HUDEP-2 (cell line): ENCODE measurements at regions not wholly inside any gene's neighbourhood (a gene's known extent, or its start where the extent isn't known, plus 50 kb on each side); places are given as distances from the start of the nearest gene placed in this dataset.
A peak's percentile ranks its signal among the peaks of the same experiment; 100 is the strongest.

Source experiments
- DNase-seq, 76 experiments: peaks; one replicate each; lab custom pipeline; 2025; ENCODE audit not compliant: unreplicated experiment in 76 of 76; lab: John Stamatoyannopoulos, UW

DNA sequence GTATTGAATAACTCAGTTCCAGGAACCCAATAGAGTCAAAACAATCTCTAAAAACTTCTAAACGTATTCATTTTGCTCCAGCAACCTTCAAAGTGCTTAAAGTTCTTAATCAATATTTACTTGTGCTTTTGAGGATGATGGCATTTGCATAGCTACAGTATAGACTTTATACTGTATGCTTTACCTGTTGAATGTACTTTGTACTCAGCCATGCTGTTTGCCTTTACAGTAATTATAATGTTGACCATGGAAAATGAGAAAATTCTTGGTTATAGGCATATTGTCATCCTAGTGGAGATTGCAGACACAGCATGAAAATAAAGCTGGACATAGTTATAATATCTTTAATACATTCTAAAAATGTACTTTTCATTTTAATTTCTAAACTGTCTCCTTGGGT, 762.7 kb upstream of the PHF14 start:
- DNase-seq = no peak

DNA sequence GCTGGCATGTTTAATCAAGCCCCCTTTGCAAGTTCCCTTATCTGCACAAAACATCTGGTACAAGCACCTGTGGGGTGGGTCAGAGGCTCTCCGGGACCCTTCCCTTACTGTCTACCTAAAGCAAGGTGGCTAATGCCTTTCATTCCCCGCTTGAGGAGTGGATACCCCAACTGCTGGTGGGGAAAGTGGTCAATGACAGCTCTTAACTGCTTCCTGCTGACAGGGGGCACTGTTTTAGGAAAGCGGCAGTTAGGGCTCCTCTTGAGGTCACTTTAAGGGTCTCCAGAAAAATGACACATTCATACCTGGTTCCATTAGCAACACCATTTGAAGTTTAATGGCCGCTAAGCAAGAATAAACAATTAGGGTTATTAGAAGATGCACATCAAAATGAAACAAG, 761.8 kb upstream of the PHF14 start:
- DNase-seq = no peak

DNA sequence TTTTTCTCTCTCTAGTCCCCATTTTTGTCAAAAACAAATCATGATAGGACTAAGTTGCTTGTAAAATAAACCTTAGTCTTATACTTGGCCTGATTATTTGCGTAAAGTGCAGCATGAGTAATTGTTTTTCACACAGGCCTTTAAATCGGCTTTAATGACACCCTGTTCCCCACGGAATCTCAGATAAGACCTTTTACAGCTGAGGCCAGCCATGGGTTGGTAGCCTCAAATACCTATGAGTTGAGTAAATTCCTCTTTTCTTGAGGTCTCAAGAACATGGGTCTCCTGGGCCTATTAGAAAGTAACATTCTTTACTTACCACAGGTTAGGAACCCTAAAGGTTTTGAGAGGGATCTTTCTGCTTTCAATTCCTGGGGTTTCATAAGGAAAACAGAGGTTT, 761.0 kb upstream of the PHF14 start:
- no peak for DNase-seq

DNA sequence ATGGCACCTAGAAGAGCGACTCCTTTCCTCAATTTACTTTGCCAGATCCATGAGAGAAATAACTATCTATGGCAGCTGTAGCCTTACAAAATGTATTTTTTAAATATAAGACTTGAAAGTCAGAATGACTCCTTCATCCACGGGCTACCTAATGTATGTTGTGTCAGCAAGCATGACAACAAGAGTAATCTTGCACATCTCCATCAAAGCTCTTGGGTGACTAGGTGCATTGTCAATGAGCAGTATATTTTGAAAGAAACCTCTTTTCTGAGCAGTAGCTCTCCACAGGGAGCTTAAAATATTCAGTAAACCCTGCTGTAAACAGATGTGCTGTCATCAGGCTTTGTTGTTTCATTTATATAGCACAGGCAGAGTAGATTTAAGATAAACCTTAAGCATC, 757.2 kb upstream of the PHF14 start:
- DNase-seq = no peak

DNA sequence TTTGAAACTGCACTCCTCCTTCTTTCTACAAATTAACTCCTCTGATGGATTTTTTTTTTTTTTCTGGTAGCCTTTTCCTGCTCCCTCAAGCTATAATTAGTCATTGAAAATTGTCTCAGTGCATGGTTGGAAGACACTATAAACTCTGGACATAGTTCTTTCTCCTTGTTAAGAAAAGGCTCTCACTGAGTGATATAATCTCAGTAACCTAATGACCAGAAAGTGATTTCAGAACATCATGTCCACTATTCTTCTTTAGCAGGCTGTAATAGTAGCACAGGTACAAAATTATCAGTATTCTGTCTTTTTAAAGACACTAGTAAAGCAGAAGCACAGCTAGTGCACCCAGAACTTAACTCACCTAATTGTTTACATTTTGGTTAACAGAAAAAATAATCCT, 752.6 kb upstream of the PHF14 start:
- DNase-seq = no peak

DNA sequence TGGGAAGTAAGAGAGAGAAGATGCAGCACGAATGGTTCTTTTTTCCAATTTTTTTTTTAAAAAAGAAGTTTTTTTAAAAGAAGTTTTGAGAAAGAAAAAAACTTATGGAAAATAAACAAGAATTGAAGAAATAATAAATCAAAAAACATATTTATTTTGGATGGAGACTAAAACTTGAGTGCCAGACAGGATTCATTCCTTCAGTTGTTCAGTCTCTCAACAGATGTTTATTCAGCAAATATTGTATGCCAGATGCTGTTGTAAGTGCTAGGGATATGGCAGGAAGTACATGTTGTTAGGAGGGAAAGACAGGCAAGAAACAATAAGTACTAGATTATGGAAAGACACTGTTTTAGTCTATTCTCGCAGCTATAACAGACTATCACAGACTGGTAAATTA, 750.7 kb upstream of the PHF14 start:
- DNase-seq = no peak

DNA sequence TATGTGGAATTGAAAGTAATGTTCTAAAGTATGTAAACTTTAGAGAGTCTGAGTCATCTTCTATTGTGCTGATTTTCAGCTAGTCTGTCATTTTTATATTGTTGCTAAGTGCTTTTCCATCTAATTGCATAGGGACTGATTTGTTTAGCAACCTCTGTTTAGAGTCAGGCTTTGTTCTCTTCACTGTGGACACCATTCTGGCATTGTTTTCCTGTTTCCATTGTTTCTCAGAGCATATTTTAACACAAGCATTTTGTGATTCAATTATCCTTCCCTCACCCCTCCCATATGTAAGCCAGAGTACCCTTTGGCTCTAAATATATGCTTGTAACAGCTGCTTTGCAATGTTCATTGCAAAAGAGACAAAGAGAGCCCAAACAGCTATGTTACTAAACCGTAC, 748.4 kb upstream of the PHF14 start:
- DNase-seq = no peak

DNA sequence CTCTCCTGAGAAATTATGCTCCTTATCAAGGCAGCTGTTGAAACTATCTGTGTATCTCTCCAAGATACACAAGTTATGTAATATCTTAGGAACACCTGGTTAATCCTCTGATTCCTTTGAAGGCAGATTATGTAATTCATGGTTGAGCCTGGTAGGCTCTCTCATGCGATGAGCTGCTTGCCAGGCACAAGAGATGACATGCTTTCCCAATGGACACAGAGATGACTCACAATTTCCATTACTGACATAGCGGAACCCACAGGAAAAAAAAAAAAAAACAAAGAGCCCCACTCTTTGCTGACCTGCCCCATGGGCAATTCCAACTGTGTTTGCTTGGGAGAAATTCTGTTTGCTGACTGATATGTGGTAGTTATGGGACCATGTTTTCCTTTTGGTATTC, 736.4 kb upstream of the PHF14 start:
- no peak for DNase-seq

DNA sequence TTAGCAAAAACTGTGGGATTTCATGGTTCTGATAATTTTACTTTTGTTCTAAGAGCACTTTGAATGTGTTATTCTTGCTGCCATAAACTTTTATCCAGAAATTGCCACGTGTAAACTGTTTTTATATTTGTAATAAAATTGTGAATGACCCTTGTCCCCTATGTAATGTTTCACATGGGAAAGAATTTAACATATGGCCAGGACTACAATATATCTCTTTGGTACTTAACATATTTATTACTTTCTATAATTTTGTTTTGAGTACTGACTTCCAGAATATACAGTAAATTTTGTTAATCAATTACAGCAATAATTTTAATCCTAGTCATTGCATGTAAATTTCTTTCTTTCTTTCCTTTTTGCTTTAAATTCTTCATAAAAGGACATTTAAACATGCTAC, 735.0 kb upstream of the PHF14 start:
- no peak for DNase-seq

DNA sequence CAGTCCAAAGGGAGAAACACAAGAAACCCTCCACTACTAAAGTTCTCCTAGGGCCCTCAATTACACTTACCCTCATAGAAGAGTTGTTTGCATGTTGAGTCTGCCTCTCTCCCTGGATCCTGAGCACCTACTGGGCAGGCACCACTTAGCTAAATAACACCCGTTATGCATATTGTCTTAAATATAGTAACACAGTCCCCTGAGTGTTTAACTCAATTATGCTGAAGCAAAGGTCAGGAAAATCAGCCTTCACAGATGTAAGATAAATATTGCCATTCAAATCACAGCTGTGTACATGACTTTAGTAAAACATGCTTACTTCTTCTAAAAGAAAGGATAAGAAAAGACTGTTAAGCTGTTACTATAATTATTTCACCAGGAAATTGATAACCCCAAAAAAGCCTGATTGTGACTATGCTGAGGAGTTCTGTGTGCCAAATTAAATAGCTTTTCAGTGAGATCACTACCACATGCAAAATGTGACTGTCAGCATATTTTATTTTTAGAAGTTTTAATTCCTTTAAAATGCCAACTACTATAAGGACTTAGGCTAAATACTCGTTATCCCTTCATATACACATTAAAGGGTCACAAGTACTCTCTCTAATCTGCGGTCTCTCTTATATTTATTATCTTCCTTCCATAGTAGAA, 733.9 kb upstream of the PHF14 start:
- DNase-seq = no peak

DNA sequence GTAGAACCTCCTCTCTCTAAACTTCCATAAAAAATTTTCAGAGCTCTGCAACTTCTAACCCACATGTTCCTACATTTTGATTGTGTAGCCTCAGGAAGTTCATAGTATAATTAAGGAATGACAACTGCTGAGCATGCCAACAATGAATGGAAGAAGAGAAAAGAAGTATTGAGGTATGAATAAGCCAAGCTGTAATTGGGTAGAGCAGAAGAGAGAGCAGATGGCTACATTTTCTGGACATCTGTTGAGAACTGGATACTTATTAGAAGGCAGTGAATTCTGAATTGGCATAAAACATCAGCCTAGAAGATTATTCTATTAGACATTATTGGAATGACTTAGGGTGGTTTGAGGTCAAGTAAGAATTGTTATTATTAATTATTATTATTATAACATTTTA, 728.3 kb upstream of the PHF14 start:
- no peak for DNase-seq

DNA sequence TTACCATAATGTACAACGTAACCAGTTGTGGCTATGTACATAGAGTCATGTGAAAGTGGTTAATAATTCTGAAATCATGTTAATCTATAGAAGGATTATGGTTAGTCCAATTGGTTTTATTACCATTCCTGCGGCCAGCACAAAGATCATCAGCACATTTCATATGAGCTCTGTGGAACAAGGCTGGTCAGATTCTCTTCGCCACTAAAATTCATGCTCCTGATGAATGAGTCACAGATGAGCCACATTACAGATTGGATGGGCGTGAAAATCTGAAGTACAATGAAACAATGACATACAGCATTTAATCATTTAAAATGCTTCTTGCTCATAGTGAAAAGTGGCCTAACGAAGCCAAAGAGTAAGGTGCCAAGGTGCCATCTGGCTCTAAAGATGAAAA, 716.2 kb upstream of the PHF14 start:
- DNase-seq = no peak

DNA sequence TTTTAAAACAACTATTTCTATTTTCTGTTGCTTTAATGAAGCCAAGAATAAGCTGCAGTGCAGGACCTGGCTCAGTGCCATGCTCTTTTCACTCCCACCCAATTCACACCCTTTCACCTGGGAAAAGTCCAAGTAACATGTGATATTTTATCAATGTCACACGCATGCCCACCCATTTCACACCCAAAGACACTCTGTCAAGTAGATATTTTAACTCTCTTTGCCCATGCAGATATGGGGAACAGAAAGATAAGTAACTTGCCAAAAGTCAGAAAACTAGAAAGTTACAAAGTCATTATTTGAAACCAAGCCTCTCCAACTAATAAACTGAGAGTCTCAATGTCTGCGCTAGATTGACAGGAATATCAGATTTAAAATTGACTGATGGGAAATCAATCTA, 706.7 kb upstream of the PHF14 start:
- peak in 64 of 76 experiments; percentile 1 to 86 (median 42) for DNase-seq

DNA sequence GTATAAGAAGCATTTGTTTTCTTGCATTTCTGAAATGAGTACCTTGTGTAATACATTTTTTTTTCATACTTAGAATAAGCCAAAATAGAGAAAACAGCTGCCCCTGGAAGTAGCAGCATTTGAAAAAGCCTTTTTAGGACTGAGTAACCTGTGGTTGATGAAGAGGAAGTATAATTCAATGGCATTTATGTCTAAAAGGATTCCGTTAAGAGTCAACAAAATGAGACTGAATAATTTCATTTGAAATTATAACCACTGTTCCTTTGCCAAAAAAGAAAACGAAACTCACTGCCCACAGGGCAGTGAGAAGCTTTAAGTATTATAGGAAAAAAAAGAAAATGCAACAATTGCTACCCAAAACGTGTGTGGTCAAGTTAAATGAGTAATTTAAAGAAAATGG, 705.6 kb upstream of the PHF14 start:
- no peak for DNase-seq

DNA sequence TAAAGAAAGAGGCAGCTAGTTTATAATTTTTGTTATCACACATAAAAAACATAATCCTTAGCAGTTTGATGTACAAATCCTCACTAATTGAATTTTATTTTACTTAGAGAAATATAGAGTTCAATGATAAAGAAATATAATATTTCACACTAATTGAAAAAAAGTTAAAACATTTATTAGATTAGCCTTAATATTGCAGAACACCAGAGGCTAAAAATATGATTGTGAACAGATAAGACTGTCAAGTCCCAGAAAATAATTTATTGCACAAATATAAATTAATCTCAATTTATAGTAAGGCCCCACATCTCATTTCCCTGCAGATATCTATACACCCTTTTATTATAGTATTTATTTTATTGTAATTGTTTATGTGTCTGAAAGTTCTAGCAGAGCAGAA, 690.8 kb upstream of the PHF14 start:
- no peak for DNase-seq

DNA sequence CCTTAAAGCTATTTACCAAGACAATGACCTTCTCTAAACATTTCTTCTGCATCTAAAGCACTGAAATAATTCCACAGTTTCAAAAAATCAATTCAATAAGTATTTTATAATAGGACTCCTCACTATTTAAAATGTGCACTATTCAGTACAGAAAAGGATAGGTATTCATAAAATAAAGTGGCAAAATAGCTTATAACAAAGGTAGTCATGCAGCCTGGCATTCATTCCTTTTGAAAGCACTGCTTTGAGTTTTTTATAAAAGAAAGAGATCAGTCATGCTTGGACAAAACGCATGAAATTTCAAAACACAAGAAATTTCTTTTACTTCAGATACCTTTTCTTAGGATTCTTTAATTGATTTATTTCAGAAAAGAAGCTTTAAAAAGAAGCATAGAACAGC, 689.7 kb upstream of the PHF14 start:
- DNase-seq = no peak

DNA sequence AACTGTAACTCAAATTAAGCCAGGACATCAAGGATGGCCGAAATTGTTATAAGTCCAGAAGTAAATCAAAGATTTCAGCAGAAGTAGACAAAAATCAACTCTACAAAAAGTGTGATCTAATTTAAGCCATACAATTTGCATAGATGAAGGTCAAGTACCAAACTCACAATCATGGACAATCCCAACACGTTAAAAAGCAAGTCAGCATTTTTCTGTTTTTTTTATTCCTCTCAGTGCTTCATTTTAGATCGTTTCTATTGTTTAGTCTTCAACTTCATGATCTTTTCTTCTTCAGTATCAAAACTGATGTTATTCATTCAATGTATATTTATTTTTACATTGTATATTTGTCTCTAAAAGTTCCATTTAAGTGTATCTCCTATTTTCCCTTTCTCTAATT, 674.3 kb upstream of the PHF14 start:
- DNase-seq = no peak

DNA sequence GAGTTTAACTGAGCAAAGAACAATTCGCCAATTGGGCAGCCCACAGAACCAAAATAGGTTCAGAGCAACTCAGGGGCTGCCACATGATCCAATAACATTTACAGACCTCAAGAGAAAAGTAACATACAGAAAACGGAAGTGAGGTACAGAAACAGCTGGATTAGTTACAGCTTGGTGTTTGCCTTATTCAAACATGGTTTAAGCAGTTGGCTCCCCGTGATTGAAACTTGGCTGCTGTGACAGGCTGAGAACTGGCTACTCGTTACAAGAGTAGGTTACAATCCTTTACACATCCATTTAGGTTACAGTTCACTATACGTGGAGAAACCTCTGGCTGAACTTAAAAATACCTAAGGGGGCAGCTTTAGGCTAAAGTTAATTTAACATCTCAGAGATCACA, 673.1 kb upstream of the PHF14 start:
- DNase-seq = no peak

DNA sequence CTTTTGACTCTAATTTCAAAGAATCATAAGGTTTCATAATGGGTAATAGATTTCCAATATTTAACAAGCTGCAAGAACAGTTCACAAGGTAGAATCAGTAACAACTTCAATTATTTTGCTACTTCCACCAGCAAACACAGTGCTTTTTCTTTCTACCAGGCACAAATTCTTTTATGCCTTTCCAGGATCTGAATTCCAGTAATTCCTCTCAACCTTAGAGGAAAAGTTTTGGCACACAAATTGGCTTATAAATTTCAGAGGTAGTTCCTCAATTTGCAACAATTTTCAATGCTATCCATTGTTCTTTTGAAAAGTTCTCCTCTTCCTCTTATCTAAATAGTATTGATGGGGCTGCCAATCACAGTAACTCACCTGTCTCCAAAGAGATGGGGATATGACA, 665.4 kb upstream of the PHF14 start:
- DNase-seq = no peak

DNA sequence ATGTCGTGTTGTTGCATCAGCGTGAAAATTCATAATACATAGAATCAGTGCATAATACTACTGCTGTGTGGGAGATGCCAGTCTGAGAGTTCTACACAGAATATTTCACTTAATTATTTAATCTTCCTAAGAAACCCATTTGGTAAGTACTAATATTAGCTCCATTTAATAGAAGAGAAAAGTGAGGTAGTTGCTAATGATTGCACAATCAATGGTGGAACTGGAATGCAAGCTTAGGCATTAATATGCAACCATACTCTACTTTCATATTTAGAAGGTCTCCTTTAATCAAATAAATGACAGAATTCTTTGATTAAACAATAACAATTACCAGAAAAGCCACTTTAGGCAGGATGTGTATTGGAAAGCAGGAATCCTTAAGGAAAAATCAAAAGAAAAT, 660.7 kb upstream of the PHF14 start:
- no peak for DNase-seq

DNA sequence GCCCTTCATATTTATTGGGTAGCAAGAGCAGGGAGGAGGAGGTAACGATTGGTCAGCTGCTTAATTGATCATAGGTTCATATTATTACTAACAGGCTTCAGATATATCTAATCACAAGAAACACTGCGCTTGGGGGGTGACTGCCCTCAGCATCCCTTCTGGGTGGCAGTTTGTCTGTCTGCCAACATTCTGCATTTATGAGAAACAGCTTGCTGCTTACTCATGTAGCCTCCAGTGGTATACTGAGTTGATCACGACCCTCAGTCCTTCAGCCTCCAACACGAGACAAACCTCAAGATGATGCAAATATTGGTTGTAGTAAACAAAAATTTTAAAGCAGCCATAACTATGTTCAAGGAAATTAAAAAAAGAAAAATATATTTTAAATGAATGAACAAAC, 657.8 kb upstream of the PHF14 start:
- DNase-seq = no peak

DNA sequence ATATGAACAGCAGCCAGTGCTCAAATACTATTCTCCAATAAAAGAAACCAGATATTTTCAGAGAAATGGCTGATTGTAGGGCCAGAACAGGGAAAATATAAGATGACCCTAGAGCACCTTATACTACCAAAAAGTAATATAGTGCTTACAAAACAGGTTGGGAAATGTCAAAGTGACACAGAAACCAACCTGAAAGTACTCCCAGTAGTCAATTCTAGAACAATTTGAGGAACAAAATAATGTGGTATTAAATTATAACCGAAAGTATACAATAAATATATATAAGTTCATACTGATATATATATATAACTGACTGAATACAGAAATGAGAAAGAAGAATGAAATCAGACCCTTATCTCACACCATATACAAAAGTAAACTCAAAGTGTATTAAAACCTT, 657.2 kb upstream of the PHF14 start:
- no peak for DNase-seq

DNA sequence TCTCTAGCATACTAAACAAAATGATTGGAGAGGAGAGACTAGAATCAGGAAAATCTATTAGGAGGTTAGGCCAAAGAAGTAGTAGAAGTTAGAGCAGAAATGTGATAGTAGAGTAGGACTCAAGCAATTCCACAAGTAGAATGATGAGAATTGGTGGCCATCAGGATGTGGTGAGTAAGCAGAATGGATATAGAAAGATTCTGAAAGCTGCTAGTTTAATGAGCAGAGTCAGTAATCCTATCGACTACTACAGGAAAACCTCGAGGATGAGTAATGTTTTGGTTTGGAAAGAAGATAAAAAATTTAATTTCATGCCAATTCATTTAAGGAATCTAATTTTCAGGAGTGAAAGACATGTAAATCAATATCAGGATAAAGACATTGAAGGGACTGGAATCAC, 648.3 kb upstream of the PHF14 start:
- DNase-seq = no peak
